Superior temporal gyrus (tissue), 1 donor: ENCODE measurements at regions not wholly inside any gene's neighbourhood (a gene's known extent, or its start where the extent isn't known, plus 50 kb on each side); places are given as distances from the start of the nearest gene placed in this dataset.
"Not testable (repeated sequence)": the region's sequence is repeated elsewhere in the genome, so short reads cannot be mapped to it uniquely, and the experiment has no call there.

Experiments used
- DNase-seq: peaks from one replicate; pipeline ENCODE4 v3.0.0-alpha.2; 2016; ENCODE audit errors: extremely low spot score

GRCh38 chr6:86256615-86257187, 614.0 kb upstream of the SYNCRIP start:
- DNase-seq, result no peak

GRCh38 chr6:86255973-86256372, 613.3 kb upstream of the SYNCRIP start:
- DNase-seq, result no peak

GRCh38 chr6:86251106-86251505, 608.4 kb upstream of the SYNCRIP start:
- DNase-seq, result no peak

GRCh38 chr6:86217906-86218305, 575.2 kb upstream of the SYNCRIP start:
- no peak for DNase-seq

GRCh38 chr6:86215323-86215722, 572.6 kb upstream of the SYNCRIP start:
- no peak for DNase-seq

- no peak for DNase-seq
Observed at GRCh38 chr6:86205980-86206379, 563.3 kb upstream of the SYNCRIP start.

GRCh38 chr6:86203044-86203443, 560.4 kb upstream of the SYNCRIP start:
- no peak for DNase-seq

- DNase-seq, result no peak
Observed at GRCh38 chr6:86193821-86194220, 551.1 kb upstream of the SYNCRIP start.

GRCh38 chr6:86192123-86192522, 549.4 kb upstream of the SYNCRIP start:
- no peak for DNase-seq

- DNase-seq, result not testable (repeated sequence)
Observed at GRCh38 chr6:86175149-86175548, 532.5 kb upstream of the SYNCRIP start.

- no peak for DNase-seq
Observed at GRCh38 chr6:86154852-86155251, 512.2 kb upstream of the SYNCRIP start.

- no peak for DNase-seq
Observed at GRCh38 chr6:86153521-86153920, 510.8 kb upstream of the SYNCRIP start.

GRCh38 chr6:86152546-86152945, 509.9 kb upstream of the SYNCRIP start:
- DNase-seq, result no peak

- no peak for DNase-seq
Observed at GRCh38 chr6:86148586-86148985, 505.9 kb upstream of the SYNCRIP start.

GRCh38 chr6:86147859-86148258, 505.2 kb upstream of the SYNCRIP start:
- no peak for DNase-seq

- DNase-seq, result no peak
Observed at GRCh38 chr6:86147311-86147710, 504.6 kb upstream of the SYNCRIP start.

- DNase-seq, result not testable (repeated sequence)
Observed at GRCh38 chr6:86146751-86147150, 504.1 kb upstream of the SYNCRIP start.

GRCh38 chr6:86142326-86142725, 499.6 kb upstream of the SYNCRIP start:
- DNase-seq, result no peak

GRCh38 chr6:86128130-86128814, 485.6 kb upstream of the SYNCRIP start:
- DNase-seq, result no peak

GRCh38 chr6:86122086-86122485, 479.4 kb upstream of the SYNCRIP start:
- no peak for DNase-seq

- no peak for DNase-seq
Observed at GRCh38 chr6:86118271-86118670, 475.6 kb upstream of the SYNCRIP start.

GRCh38 chr6:86107985-86108384, 465.3 kb upstream of the SYNCRIP start:
- no peak for DNase-seq

- DNase-seq, result no peak
Observed at GRCh38 chr6:86087954-86088353, 445.3 kb upstream of the SYNCRIP start.

- DNase-seq, result no peak
Observed at GRCh38 chr6:86079938-86080337, 437.3 kb upstream of the SYNCRIP start.
